ENCODE measurements at regions not wholly inside any gene's neighbourhood (a gene's known extent, or its start where the extent isn't known, plus 50 kb on each side); places are given as distances from the start of the nearest gene placed in this dataset.

- TF ChIP-seq, protein P1, sequence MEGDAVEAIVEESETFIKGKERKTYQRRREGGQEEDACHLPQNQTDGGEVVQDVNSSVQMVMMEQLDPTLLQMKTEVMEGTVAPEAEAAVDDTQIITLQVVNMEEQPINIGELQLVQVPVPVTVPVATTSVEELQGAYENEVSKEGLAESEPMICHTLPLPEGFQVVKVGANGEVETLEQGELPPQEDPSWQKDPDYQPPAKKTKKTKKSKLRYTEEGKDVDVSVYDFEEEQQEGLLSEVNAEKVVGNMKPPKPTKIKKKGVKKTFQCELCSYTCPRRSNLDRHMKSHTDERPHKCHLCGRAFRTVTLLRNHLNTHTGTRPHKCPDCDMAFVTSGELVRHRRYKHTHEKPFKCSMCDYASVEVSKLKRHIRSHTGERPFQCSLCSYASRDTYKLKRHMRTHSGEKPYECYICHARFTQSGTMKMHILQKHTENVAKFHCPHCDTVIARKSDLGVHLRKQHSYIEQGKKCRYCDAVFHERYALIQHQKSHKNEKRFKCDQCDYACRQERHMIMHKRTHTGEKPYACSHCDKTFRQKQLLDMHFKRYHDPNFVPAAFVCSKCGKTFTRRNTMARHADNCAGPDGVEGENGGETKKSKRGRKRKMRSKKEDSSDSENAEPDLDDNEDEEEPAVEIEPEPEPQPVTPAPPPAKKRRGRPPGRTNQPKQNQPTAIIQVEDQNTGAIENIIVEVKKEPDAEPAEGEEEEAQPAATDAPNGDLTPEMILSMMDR (IDR thresholded peaks at IDR 0.05; ENCODE audit: unreplicated experiment): no peak
- no peaks in the 10 kb centered on the region for H3K9me3 Mint-ChIP-seq
- H3K36me3 Mint-ChIP-seq: no peaks in the 10 kb centered on the region
- peak overlapping the region; percentile 8 for H3K27ac Mint-ChIP-seq
- peaks cover 19% of the 10 kb centered on the region for H3K4me1 Mint-ChIP-seq
- peaks cover 6% of the 10 kb centered on the region for H3K27me3 Mint-ChIP-seq (ENCODE audit: low read depth)
- DNase-seq (ENCODE audit: low spot score in 2 of 2, unreplicated experiment in 2 of 2): no peak
- H3K4me3 Mint-ChIP-seq: no peak overlapping the region
Observed at GRCh38 chr2:158732573-158733429, 62.3 kb upstream of the DAPL1 start.

DNA sequence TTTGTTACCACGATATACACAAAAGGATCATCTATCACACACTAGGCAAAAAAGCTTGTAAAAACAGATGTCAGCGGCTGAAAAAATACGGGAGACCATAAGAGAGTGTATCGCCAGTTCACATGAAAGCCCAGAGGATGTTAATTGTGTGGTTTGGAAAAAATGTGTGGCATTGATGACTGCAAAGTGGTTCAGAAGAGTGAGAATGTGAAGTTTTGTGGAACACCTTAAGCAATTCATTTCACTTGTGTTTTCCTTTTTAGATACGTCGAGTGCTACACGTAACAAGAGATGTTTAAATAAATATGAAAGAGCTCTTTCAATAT is 61.7 kb upstream of the DAPL1 start:
- Mint-ChIP-seq H3K27me3 (ENCODE audit: low read depth) (peaks cover 6% of the 10 kb centered on the region), H3K4me1 (peaks cover 22% of the 10 kb centered on the region), H3K4me3 (no peak overlapping the region), H3K9me3 (no peaks in the 10 kb centered on the region), H3K27ac (peak overlapping the region; percentile 8), H3K36me3 (no peaks in the 10 kb centered on the region)
- no peak for DNase-seq (ENCODE audit: low spot score in 2 of 2, unreplicated experiment in 2 of 2)
- TF ChIP-seq, protein P1 (IDR thresholded peaks at IDR 0.05; ENCODE audit: unreplicated experiment): no peak

DNA sequence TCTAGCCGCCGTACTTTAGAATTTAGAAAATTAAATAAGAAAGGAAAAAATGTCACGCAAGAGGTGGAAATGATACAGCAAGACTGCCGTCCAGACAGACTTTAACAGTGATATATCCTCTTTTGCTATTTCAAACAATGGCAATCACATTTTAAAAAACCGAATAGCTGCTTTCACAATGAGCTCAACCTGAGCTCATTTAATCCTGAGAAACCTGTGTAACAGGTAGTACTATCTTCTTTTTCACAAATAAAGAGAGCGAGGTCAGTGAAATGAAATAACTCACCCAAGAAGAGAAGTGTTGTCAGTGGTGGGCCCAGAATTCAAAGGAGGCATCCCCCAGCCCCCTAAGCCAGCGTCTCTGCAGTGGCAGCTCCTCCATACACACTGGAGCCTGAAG is 60.7 kb upstream of the DAPL1 start:
- H3K36me3 Mint-ChIP-seq: no peaks in the 10 kb centered on the region
- no peak for DNase-seq (ENCODE audit: low spot score in 2 of 2, unreplicated experiment in 2 of 2)
- TF ChIP-seq, protein P1 (IDR thresholded peaks at IDR 0.05; ENCODE audit: unreplicated experiment): no peak
- peaks cover 6% of the 10 kb centered on the region for H3K27me3 Mint-ChIP-seq (ENCODE audit: low read depth)
- H3K27ac Mint-ChIP-seq: peak overlapping the region; percentile 54
- H3K4me1 Mint-ChIP-seq: peaks cover 22% of the 10 kb centered on the region
- H3K4me3 Mint-ChIP-seq: no peak overlapping the region
- no peaks in the 10 kb centered on the region for H3K9me3 Mint-ChIP-seq

DNA sequence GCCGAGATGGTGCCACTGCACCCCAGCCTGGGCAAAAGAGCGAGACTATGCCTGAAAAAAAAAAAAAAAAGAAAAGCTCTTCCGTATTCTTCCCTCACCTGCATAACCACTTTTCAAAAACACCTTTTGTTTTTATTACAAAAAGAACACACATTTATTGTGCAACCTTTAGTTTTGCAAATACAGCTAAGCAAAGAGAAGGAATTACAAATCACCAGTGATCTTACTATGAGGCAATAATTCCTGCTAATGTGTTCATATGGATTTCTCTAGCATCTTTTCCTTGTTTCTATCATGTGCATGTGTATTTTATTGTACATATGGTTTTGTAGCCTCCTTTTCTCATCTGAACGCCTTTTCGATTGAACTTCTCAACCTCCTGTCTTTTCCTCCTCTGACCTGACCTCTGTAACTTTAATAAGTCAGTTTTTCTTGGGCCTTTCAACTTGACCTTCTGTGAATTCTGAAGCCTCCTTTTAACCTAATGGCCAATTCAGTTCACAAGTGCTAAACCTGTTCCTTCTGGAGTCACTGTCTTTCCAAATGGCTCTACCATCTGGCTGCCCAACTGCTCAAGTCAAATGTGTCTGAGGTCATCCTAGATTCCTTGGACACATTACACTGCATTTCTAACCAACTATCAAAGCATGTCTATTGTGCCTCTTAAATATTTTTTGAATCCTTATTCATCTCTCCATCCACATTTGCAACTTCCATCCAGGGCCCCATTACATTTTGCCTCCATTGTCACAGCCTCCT is 59.1 kb upstream of the DAPL1 start:
- H3K27me3 Mint-ChIP-seq (ENCODE audit: low read depth): peaks cover 6% of the 10 kb centered on the region
- TF ChIP-seq, protein P1 (IDR thresholded peaks at IDR 0.05; ENCODE audit: unreplicated experiment): no peak

DNA sequence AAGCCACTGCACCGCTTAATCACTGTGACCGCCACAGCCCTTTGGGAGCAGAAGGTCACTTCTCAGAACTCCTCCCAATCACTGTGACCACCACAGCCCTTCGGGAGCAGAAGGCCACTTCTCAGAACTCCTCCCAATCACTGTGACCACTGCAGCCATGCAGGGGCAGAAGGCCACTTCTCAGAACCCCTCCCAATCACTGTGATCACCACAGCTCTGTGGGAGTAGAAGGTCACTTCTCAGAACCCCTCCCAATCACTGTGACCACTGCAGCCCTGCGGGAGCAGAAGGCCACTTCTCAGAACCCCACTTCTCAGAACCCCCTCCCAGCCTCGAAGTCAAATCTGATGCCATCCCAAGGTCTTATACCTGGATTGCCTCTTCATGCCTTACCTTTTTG is 56.8 kb upstream of the DAPL1 start:
- Mint-ChIP-seq H3K9me3 (no peaks in the 10 kb centered on the region), H3K27me3 (ENCODE audit: low read depth) (peaks cover 2% of the 10 kb centered on the region)

More for the DNA sequence above, 59.1 kb upstream of the DAPL1 start:
- no peak overlapping the region for H3K4me3 Mint-ChIP-seq
- no peaks in the 10 kb centered on the region for H3K9me3 Mint-ChIP-seq
- H3K4me1 Mint-ChIP-seq: peaks cover 31% of the 10 kb centered on the region
- DNase-seq (ENCODE audit: low spot score in 2 of 2, unreplicated experiment in 2 of 2): no peak
- H3K36me3 Mint-ChIP-seq: no peaks in the 10 kb centered on the region
- H3K27ac Mint-ChIP-seq: no peak overlapping the region

More for the DNA sequence above, 56.8 kb upstream of the DAPL1 start:
- Mint-ChIP-seq H3K4me3 (no peak overlapping the region), H3K27ac (no peak overlapping the region), H3K4me1 (peaks cover 30% of the 10 kb centered on the region), H3K36me3 (no peaks in the 10 kb centered on the region)
- DNase-seq (ENCODE audit: low spot score in 2 of 2, unreplicated experiment in 2 of 2): no peak
- TF ChIP-seq, protein P1 (IDR thresholded peaks at IDR 0.05; ENCODE audit: unreplicated experiment): no peak

All from mesothelial cell of epicardium (in vitro differentiated cells).